ENCODE measurements at regions not wholly inside any gene's neighbourhood (a gene's known extent, or its start where the extent isn't known, plus 50 kb on each side); places are given as distances from the start of the nearest gene placed in this dataset.

DNA sequence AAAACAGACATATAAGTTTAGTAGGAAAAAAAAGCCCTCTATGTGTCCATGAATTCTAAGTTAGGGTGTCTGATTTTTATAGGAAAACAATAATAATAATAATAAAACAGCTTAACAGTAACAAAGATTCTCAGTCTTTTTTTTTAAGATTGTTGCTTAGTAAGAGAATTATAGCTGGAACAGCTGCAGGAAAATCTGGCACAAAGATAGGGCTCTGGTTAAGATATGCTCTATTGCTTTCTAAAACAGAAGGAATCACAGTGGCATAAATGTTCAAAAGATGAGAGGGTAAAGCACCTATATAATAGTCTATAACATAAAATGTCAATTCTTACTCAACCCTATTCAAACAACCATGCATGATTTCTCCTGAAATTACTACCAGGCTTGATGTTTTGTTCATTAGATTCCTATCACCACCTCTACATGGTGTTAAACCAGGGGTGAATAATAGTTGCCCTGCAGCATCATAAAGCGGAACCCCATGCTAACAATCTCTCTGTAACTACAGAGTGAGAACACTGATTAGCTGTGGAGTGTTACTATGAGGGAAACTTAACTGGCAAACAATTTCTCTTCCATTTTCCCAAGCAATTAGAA, 541.4 kb upstream of the MIR17HG start:
- ChIA-PET CTCF (no interaction called here), POLR2A (ENCODE audit: unreplicated experiment) (no interaction called here)
- no peak overlapping the region for H3K4me2 ChIP-seq
- H3K27me3 ChIP-seq (ENCODE audit: insufficient read depth, low read depth), result no peaks in the 10 kb centered on the region
- H2AFZ ChIP-seq, result no peak overlapping the region
- H3K36me3 ChIP-seq (ENCODE audit: low read depth), result no peaks in the 10 kb centered on the region
- no peak overlapping the region for H3K4me3 ChIP-seq
- H3K27ac ChIP-seq, result no peak overlapping the region
- intact Hi-C loops (cut with micrococcal nuclease; ENCODE audit: unreplicated experiment), result no loop called here
- no peaks in the 10 kb centered on the region for H3F3A ChIP-seq (ENCODE audit: insufficient read depth, low read depth)
- H3K9me3 ChIP-seq (ENCODE audit: insufficient read depth, low read depth), result no peaks in the 10 kb centered on the region
- DNase-seq, result no peak
- BruUV-seq (replicated peaks), result no TSS peak
- H3K9me2 ChIP-seq (ENCODE audit: insufficient read depth), result no peaks in the 10 kb centered on the region
- H3K4me1 ChIP-seq (replicated peaks; ENCODE audit: insufficient read depth), result no peaks in the 10 kb centered on the region
- no peaks in the 10 kb centered on the region for H3K79me2 ChIP-seq (ENCODE audit: low read depth)
- H4K20me1 ChIP-seq (ENCODE audit: insufficient read depth), result no peaks in the 10 kb centered on the region
- no peak for TF ChIP-seq EZH2 (IDR thresholded peaks at IDR 0.05; ENCODE audit: low read depth)

DNA sequence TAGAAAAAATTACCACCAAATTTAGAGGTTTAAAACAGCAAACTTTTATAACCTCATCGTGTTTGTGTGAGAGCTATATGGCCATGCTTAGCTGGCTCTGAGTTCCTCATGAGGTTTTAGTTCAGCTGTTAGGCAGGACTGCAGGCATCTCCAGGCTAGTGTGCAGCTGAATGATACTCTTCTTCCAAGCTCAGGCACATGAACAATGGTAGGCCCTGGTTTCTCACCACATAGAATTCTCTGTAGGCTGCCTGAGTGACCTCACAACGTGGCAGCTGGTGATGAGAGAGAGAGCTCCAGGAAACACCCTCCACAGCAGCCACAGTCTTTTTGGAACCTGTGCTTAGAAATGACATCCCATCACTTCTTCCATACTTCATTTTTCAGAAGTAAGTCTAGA, 540.6 kb upstream of the MIR17HG start:
- no peak overlapping the region for H3K27ac ChIP-seq
- intact Hi-C loops (cut with micrococcal nuclease; ENCODE audit: unreplicated experiment), result no loop called here
- no peaks in the 10 kb centered on the region for H3K36me3 ChIP-seq (ENCODE audit: low read depth)
- H2AFZ ChIP-seq, result no peak overlapping the region
- no peaks in the 10 kb centered on the region for H3K79me2 ChIP-seq (ENCODE audit: low read depth)
- no peaks in the 10 kb centered on the region for H3K9me3 ChIP-seq (ENCODE audit: insufficient read depth, low read depth)
- no peak overlapping the region for H3K4me3 ChIP-seq
- no peaks in the 10 kb centered on the region for H3K27me3 ChIP-seq (ENCODE audit: insufficient read depth, low read depth)
- no peak for TF ChIP-seq EZH2 (IDR thresholded peaks at IDR 0.05; ENCODE audit: low read depth)
- TF ChIP-seq, protein P1, sequence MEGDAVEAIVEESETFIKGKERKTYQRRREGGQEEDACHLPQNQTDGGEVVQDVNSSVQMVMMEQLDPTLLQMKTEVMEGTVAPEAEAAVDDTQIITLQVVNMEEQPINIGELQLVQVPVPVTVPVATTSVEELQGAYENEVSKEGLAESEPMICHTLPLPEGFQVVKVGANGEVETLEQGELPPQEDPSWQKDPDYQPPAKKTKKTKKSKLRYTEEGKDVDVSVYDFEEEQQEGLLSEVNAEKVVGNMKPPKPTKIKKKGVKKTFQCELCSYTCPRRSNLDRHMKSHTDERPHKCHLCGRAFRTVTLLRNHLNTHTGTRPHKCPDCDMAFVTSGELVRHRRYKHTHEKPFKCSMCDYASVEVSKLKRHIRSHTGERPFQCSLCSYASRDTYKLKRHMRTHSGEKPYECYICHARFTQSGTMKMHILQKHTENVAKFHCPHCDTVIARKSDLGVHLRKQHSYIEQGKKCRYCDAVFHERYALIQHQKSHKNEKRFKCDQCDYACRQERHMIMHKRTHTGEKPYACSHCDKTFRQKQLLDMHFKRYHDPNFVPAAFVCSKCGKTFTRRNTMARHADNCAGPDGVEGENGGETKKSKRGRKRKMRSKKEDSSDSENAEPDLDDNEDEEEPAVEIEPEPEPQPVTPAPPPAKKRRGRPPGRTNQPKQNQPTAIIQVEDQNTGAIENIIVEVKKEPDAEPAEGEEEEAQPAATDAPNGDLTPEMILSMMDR (conservative IDR thresholded peaks at IDR 0.05), result no peak
- H3F3A ChIP-seq (ENCODE audit: insufficient read depth, low read depth), result no peaks in the 10 kb centered on the region
- no peak overlapping the region for H3K4me2 ChIP-seq
- ChIA-PET POLR2A (ENCODE audit: unreplicated experiment) (no interaction called here), CTCF (no interaction called here)
- H4K20me1 ChIP-seq (ENCODE audit: insufficient read depth), result no peaks in the 10 kb centered on the region
- H3K4me1 ChIP-seq (replicated peaks; ENCODE audit: insufficient read depth), result no peaks in the 10 kb centered on the region
- no peak for DNase-seq
- no peaks in the 10 kb centered on the region for H3K9me2 ChIP-seq (ENCODE audit: insufficient read depth)
- no TSS peak for BruUV-seq (replicated peaks)

DNA sequence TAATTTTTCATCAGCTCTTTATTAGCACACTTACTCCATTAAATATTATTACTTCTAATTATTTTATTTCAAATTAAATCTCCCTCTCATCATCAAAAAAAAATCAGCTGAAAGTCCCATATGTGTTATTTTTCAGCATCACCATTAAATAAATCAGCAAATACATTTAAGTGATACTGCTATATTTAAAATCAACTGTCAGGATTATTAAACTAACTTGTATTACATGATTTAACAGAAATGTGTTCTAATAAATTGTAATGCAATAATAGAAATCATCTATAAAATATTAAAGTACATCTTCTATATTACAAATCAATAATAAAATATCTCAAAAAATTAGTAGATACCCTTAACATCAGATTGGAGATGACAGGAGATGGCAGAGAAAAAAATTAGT, 538.6 kb upstream of the MIR17HG start:
- ChIA-PET POLR2A (ENCODE audit: unreplicated experiment) (no interaction called here), CTCF (no interaction called here)
- Histone ChIP-seq H4K20me1 (ENCODE audit: insufficient read depth) (no peaks in the 10 kb centered on the region), H3K4me3 (no peak overlapping the region), H2AFZ (no peak overlapping the region), H3K4me1 (replicated peaks; ENCODE audit: insufficient read depth) (no peaks in the 10 kb centered on the region), H3K27me3 (ENCODE audit: insufficient read depth, low read depth) (no peaks in the 10 kb centered on the region), H3F3A (ENCODE audit: insufficient read depth, low read depth) (no peaks in the 10 kb centered on the region), H3K27ac (no peak overlapping the region), H3K36me3 (ENCODE audit: low read depth) (no peaks in the 10 kb centered on the region), H3K9me3 (ENCODE audit: insufficient read depth, low read depth) (no peaks in the 10 kb centered on the region), H3K9me2 (ENCODE audit: insufficient read depth) (no peaks in the 10 kb centered on the region), H3K79me2 (ENCODE audit: low read depth) (no peaks in the 10 kb centered on the region), H3K4me2 (no peak overlapping the region)
- TF ChIP-seq, protein P1 (conservative IDR thresholded peaks at IDR 0.05), result no peak
- no peak for TF ChIP-seq EZH2 (IDR thresholded peaks at IDR 0.05; ENCODE audit: low read depth)
- no peak for DNase-seq
- BruUV-seq (replicated peaks), result no TSS peak
- intact Hi-C loops (cut with micrococcal nuclease; ENCODE audit: unreplicated experiment), result no loop called here

- Histone ChIP-seq H3K4me3 (no peak overlapping the region), H3K79me2 (ENCODE audit: low read depth) (no peaks in the 10 kb centered on the region), H3F3A (ENCODE audit: insufficient read depth, low read depth) (no peaks in the 10 kb centered on the region), H3K27me3 (ENCODE audit: insufficient read depth, low read depth) (no peaks in the 10 kb centered on the region), H3K4me1 (replicated peaks; ENCODE audit: insufficient read depth) (no peaks in the 10 kb centered on the region), H4K20me1 (ENCODE audit: insufficient read depth) (no peaks in the 10 kb centered on the region), H3K4me2 (no peak overlapping the region), H2AFZ (no peak overlapping the region), H3K27ac (no peak overlapping the region), H3K9me3 (ENCODE audit: insufficient read depth, low read depth) (no peaks in the 10 kb centered on the region), H3K9me2 (ENCODE audit: insufficient read depth) (no peaks in the 10 kb centered on the region), H3K36me3 (ENCODE audit: low read depth) (no peaks in the 10 kb centered on the region)
- ChIA-PET POLR2A (ENCODE audit: unreplicated experiment) (no interaction called here), CTCF (no interaction called here)
- BruUV-seq (replicated peaks), result no TSS peak
- no peak for DNase-seq
- intact Hi-C loops (cut with micrococcal nuclease; ENCODE audit: unreplicated experiment), result no loop called here
- no peak for TF ChIP-seq EZH2 (IDR thresholded peaks at IDR 0.05; ENCODE audit: low read depth)
- TF ChIP-seq, protein P1 (conservative IDR thresholded peaks at IDR 0.05), result no peak
Observed at GRCh38 chr13:90824032-90824431, 523.5 kb upstream of the MIR17HG start.
